ENCODE measurements at regions not wholly inside any gene's neighbourhood (a gene's known extent, or its start where the extent isn't known, plus 50 kb on each side); places are given as distances from the start of the nearest gene placed in this dataset.
A peak's percentile ranks its signal among the peaks of the same experiment; 100 is the strongest.

- TF ChIP-seq, protein P1, sequence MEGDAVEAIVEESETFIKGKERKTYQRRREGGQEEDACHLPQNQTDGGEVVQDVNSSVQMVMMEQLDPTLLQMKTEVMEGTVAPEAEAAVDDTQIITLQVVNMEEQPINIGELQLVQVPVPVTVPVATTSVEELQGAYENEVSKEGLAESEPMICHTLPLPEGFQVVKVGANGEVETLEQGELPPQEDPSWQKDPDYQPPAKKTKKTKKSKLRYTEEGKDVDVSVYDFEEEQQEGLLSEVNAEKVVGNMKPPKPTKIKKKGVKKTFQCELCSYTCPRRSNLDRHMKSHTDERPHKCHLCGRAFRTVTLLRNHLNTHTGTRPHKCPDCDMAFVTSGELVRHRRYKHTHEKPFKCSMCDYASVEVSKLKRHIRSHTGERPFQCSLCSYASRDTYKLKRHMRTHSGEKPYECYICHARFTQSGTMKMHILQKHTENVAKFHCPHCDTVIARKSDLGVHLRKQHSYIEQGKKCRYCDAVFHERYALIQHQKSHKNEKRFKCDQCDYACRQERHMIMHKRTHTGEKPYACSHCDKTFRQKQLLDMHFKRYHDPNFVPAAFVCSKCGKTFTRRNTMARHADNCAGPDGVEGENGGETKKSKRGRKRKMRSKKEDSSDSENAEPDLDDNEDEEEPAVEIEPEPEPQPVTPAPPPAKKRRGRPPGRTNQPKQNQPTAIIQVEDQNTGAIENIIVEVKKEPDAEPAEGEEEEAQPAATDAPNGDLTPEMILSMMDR (IDR thresholded peaks at IDR 0.05; ENCODE audit: extremely low read depth, missing control alignments), result no peak
- DNase-seq (ENCODE audit: low spot score), result no peak
Measured at GRCh38 chr6:6835223-6835503, 246.6 kb downstream of the LY86 start.

DNA sequence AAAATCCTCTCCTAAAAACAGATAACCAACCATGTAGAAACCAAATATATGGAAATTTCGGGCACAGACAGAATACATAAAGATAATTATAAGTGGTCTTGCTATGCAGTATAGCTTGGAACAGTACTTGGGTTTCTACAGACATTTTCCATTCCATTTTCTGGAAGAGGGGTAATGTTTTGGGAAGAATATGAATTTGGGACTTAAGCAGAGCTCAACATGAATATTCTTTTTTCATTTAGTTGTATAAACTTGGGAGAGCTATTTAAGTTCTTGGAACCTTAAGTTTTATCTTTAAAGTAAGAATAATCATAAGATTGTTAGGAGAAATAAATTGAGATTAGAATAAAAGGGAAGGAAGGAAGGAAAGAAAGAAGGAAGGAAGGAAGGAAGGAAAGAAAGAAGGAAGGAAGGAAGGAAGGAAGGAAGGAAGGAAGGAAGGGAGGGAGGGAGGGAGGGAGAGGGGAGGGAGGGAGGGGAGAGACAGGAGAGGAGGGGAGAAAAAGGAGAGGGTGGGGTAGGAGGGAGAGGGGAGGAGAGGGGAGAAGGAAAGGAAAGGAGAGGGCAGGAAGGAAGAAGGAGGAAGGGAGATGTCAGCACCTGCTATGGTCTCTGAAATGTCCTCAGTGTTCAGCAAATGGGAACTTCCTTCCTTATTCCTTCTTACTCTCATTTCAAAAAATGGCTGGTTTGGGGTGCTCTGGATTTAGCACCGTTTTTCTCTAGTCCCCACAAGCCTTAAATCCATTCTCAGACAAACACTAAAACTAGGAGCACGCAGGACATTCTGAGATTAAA lies 248.3 kb downstream of the LY86 start:
- TF ChIP-seq, protein P1 (IDR thresholded peaks at IDR 0.05; ENCODE audit: extremely low read depth, missing control alignments), result no peak
- DNase-seq (ENCODE audit: low spot score), result no peak

DNA sequence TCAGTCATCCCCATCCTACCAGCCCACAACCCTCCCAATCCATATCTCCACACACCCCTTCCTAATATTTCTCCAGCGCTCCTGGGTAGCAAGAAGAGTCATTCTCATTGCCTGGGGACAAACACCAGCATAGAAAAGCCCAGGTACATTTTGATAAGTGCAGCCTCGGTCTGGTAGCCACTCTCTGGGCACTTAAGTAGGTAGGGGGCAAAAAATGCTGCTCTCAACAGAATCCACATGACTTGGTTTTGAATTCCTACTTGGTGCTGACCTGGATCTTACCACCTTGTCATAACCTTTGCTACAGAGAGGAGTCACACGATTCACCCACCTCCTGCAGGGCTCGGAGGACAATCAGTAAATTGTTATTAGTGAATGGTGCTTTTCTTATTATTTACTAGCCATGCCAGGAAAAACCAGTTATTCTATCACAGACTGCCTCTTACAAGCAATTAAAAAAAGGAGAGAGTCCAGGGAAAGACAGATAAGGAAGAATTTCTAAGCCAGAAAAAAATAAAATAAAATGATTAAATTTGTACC lies 249.1 kb downstream of the LY86 start:
- TF ChIP-seq, protein P1 (IDR thresholded peaks at IDR 0.05; ENCODE audit: extremely low read depth, missing control alignments), result no peak
- no peak for DNase-seq (ENCODE audit: low spot score)

DNA sequence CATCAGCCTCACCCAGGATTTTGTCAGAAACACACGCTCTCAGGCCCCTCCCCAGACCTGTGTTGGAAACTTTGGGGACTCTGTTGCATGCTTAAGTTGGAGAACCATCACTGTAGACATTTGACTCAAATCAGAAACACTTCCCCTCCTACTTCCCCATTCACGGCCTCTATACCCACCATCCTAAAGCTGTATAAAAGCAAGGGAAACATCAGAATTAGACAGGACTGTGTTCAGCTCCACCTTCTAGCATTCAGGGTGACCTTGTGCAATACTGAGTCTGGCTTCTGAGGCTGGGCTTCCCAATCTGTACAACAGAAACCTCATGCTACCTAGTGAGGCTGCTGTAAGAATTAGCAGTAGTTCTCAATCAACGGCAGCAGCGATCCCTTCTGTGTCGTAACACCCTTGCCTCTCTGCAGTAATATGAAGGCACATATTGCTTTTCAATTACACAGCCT lies 252.3 kb downstream of the LY86 start:
- TF ChIP-seq, protein P1 (IDR thresholded peaks at IDR 0.05; ENCODE audit: extremely low read depth, missing control alignments), result no peak
- DNase-seq (ENCODE audit: low spot score), result peak; percentile 25

GRCh38 chr6:6841571-6841970 lies 253.1 kb downstream of the LY86 start:
- DNase-seq (ENCODE audit: low spot score), result no peak
- TF ChIP-seq, protein P1 (IDR thresholded peaks at IDR 0.05; ENCODE audit: extremely low read depth, missing control alignments), result no peak

GRCh38 chr6:6842291-6842690 lies 253.8 kb downstream of the LY86 start:
- TF ChIP-seq, protein P1 (IDR thresholded peaks at IDR 0.05; ENCODE audit: extremely low read depth, missing control alignments), result no peak
- no peak for DNase-seq (ENCODE audit: low spot score)

- DNase-seq (ENCODE audit: low spot score), result no peak
- TF ChIP-seq, protein P1 (IDR thresholded peaks at IDR 0.05; ENCODE audit: extremely low read depth, missing control alignments), result no peak
Measured at GRCh38 chr6:6843057-6843627, 254.6 kb downstream of the LY86 start.
